ENCODE measurements at regions not wholly inside any gene's neighbourhood (a gene's known extent, or its start where the extent isn't known, plus 50 kb on each side); places are given as distances from the start of the nearest gene placed in this dataset.

DNA sequence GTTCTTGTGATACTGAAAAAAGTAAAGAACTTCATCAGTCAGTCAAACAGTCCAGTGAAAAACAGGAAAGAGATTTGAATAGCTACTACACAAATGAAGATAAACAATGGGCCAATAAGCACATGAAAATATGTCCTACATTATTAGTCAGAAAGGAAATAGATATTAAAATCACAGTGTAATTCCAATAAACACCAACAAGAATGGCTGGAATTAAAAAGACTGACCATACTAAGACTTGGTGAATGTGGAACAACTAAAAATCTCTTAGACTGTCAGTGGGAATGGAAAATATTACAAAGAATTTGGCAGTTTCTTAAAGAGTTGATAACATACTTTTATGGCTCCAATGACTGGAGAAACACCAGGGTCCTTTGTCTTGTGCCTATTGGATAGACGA is 241.8 kb upstream of the USP24 start:
- TF ChIP-seq CTCF (conservative IDR thresholded peaks at IDR 0.05; ENCODE audit: low read depth, low read length) (no peak), EZH2 (IDR thresholded peaks at IDR 0.05; ENCODE audit: low read length, unreplicated experiment) (no peak), EZH2phosphoT487 (IDR thresholded peaks at IDR 0.05; ENCODE audit: borderline replicate concordance, low read length) (no peak)
